IPS DF 6.9 (cell line): ENCODE measurements at regions not wholly inside any gene's neighbourhood (a gene's known extent, or its start where the extent isn't known, plus 50 kb on each side); places are given as distances from the start of the nearest gene placed in this dataset.

Experiments used
- DNase-seq: peaks from one replicate; pipeline ENCODE4 v3.0.0-alpha.2; 2013; ENCODE audit warnings: low read depth, low spot score
- H3K27ac ChIP-seq: one replicate; pipeline ENCODE4 v1.5.1; 2013; ENCODE audit warnings: low read length, control low read depth
- H3K27me3 ChIP-seq: 2 replicates; pipeline ENCODE4 v1.6.1; 2013; ENCODE audit warnings: mild to moderate bottlenecking, low read length; ENCODE audit not compliant: control insufficient read depth, insufficient read depth
- H3K36me3 ChIP-seq: 2 replicates; pipeline ENCODE4 v1.6.1; 2013; ENCODE audit warnings: low read length; ENCODE audit not compliant: control insufficient read depth, insufficient read depth
- H3K4me1 ChIP-seq: 2 replicates; pipeline ENCODE4 v1.6.1; 2013; ENCODE audit warnings: low read length; ENCODE audit not compliant: control insufficient read depth, insufficient read depth
- H3K4me3 ChIP-seq: 2 replicates; pipeline ENCODE4 v1.5.1; 2013; ENCODE audit warnings: mild to moderate bottlenecking, low read length
- H3K9me3 ChIP-seq: 2 replicates; pipeline ENCODE4 v1.6.1; 2013; ENCODE audit warnings: low read length, inconsistent platforms; ENCODE audit not compliant: control insufficient read depth, insufficient read depth
- WGBS: extraction: QIAGEN DNeasy Blood & Tissue Kit; methylation state at CpG from one replicate; pipeline ENCODE4 v1.1.7; 2013; ENCODE audit warnings: mixed read lengths, missing lambda C conversion rate; ENCODE audit not compliant: insufficient read length, insufficient coverage; 5-methylcytosine and 5-hydroxymethylcytosine counted together

DNA sequence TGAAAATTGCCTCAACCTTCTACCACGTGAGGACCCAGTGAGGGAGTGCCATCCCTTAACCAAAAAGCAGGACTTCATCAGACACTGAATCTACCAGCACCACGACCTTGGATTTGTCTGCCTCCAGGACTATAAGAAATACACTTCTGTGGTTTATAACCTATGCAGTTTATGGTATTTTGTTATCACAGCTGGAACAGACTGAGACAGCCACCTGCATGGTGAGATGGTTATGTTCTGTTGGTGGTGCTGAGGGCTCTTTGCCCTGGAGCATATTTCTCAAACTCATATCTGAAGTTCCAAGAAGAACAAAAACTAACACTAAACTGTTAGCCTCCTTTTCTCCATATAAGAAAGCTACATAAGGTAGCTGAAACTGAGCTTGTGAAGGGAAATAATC, 69.8 kb upstream of the RGS18 start:
- no peak for DNase-seq
- H3K36me3 ChIP-seq, result no peaks in the 10 kb centered on the region
- H3K4me3 ChIP-seq, result no peak overlapping the region
- no CpG with 5 or more reads among the region's 2 CpGs for WGBS
- no peak overlapping the region for H3K27ac ChIP-seq
- H3K4me1 ChIP-seq, result no peaks in the 10 kb centered on the region
- no peaks in the 10 kb centered on the region for H3K9me3 ChIP-seq
- no peaks in the 10 kb centered on the region for H3K27me3 ChIP-seq

DNA sequence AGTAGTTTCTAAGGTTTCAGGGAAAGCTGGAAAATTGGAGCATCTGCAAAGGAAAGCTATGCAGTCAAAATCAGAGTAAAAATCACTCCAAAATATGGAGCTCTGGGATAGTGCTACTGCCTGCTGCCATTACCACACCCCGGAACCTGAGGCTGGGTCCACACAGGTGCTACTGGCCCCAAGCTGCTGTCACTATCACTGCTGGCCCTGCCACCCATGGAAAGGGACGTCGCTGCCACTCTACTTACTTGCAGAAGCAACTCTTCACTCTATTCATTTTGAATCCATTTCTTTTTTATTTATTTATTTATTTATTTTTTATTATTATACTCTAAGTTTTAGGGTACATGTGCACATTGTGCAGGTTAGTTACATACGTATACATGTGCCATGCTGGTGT, 60.3 kb upstream of the RGS18 start:
- DNase-seq, result no peak
- Histone ChIP-seq H3K9me3 (no peaks in the 10 kb centered on the region), H3K27ac (no peak overlapping the region), H3K36me3 (no peaks in the 10 kb centered on the region), H3K4me3 (no peak overlapping the region), H3K4me1 (no peaks in the 10 kb centered on the region), H3K27me3 (no peaks in the 10 kb centered on the region)
- no CpG with 5 or more reads among the region's 4 CpGs for WGBS

DNA sequence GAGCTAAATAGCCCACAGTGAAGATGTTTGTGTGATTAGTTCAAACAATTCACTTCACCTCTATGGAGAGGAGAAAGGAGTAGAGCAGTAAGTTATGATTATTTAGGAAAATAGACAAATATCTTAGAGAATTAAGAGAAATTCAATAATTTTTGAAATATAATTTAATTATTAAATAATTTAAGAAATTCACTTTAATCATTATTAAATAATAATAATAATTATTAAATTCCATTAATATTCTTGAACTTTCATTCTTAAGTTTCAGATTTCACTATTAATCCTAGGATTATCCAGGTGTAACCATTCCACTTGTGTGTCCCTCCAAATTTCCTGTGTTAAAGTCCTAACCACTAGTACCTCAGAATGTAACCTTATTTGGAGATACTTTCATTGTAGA, 58.9 kb upstream of the RGS18 start:
- no peaks in the 10 kb centered on the region for H3K36me3 ChIP-seq
- H3K27me3 ChIP-seq, result no peaks in the 10 kb centered on the region
- no peak for DNase-seq
- H3K4me1 ChIP-seq, result no peaks in the 10 kb centered on the region
- no peak overlapping the region for H3K27ac ChIP-seq
- H3K9me3 ChIP-seq, result no peaks in the 10 kb centered on the region
- no peak overlapping the region for H3K4me3 ChIP-seq

DNA sequence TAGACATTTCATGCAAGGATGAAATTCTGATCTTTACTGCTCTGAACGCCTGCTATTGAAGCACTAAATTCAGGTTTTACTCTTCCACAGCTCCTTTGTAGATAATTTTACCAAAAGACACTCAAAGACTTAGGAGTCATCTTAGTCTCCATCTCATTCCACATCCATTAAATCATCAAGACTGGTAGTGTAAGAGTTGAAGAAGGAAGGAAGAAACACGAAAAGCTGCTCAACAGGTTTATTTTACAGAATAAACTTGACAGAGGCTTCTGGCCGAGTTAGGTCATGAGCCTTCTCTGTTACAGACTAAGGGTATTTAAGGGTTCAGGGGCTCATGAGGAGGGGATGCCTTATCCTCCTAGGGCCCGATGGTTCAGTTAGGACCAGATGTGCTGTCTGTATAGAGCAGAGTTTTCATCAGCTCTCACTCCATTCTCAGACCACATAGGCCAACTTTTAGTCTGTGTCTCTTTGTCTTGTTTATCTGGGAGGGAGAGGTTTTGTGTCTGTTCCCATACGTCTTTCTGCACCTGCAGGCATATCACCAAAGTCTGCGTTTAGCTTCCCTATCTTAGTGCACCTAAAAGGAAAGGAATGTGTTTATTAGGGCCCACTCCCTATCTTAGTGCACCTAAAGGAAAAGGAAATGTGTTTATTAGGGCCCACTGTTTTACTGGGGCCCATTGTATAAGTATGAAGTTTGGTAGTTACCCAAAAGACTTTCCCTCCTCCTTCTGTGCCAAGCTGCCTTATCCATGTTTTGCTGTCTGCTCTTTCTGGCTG, 57.4 kb upstream of the RGS18 start:
- no CpG with 5 or more reads among the region's 6 CpGs for WGBS
- H3K27me3 ChIP-seq, result no peaks in the 10 kb centered on the region

DNA sequence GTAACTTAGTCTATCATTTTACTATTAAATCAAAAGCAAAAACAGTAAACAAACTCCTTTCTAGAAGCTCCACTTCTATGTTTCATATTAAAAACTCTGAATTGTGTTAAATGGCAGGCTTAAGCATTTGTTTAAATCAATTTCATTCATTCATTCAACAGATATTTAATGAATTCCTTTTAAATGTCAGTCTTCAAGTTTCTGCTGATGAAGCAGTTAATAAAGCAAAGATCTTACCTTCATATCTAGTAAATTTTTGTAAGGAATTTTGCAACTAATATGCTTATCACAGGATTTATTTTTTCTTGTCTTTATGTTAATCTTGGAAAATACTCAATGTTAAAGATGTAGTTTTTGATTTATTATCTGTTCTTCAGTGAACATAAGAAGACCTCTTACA, 54.1 kb upstream of the RGS18 start:
- no peak for DNase-seq
- Histone ChIP-seq H3K27me3 (no peaks in the 10 kb centered on the region), H3K9me3 (no peaks in the 10 kb centered on the region), H3K4me3 (no peak overlapping the region), H3K36me3 (no peaks in the 10 kb centered on the region), H3K27ac (no peak overlapping the region), H3K4me1 (no peaks in the 10 kb centered on the region)

More for the DNA sequence above, 57.4 kb upstream of the RGS18 start:
- Histone ChIP-seq H3K4me1 (no peaks in the 10 kb centered on the region), H3K9me3 (no peaks in the 10 kb centered on the region), H3K4me3 (no peak overlapping the region), H3K36me3 (no peaks in the 10 kb centered on the region), H3K27ac (no peak overlapping the region)
- DNase-seq, result no peak

DNA sequence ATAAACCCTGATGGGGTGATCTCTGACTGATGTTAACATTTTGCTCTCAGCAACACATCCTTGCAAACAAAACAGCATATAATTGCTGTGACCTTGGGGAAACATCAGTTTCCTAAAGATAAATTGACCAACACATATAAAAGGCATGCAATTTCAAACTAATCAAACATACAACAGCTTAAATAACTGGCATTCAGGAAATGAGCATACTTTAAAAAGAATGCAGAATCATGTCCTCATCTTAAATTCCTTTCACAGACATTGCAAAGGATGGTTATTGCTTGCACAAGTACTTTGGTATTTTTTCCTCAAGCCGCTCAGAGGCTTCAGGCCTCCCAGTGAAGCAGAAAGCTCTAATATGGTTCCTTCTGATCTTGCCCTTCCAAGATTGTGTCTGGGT, 53.4 kb upstream of the RGS18 start:
- Histone ChIP-seq H3K9me3 (no peaks in the 10 kb centered on the region), H3K4me3 (no peak overlapping the region), H3K27me3 (no peaks in the 10 kb centered on the region), H3K36me3 (no peaks in the 10 kb centered on the region), H3K27ac (no peak overlapping the region), H3K4me1 (no peaks in the 10 kb centered on the region)
- no CpG with 5 or more reads among the region's 1 CpG for WGBS
- no peak for DNase-seq

DNA sequence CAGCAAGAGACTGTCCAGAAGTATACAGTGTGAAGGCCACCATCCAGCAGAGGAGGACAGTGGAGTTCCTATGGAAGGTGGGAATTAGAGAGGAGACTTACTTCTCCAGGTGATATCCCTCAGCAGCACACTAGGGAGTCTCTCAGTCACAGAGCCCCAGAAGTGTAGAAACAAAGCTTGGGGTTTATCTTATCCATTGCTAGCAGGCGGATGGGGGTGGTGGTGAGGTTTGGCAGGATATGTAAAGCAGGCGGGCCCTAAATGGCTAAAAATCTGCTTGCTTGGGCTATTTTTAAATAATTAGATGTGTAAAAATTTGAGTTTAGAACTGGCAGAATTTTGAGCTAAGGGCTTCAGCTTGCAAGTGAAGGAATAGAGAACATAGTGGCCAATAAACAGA, 50.1 kb upstream of the RGS18 start:
- Histone ChIP-seq H3K27ac (no peak overlapping the region), H3K4me1 (no peaks in the 10 kb centered on the region), H3K9me3 (no peaks in the 10 kb centered on the region), H3K4me3 (no peak overlapping the region), H3K27me3 (no peaks in the 10 kb centered on the region), H3K36me3 (no peaks in the 10 kb centered on the region)
- DNase-seq, result no peak
- no CpG with 5 or more reads among the region's 2 CpGs for WGBS
